ENCODE measurements at regions not wholly inside any gene's neighbourhood (a gene's known extent, or its start where the extent isn't known, plus 50 kb on each side); places are given as distances from the start of the nearest gene placed in this dataset.

DNA sequence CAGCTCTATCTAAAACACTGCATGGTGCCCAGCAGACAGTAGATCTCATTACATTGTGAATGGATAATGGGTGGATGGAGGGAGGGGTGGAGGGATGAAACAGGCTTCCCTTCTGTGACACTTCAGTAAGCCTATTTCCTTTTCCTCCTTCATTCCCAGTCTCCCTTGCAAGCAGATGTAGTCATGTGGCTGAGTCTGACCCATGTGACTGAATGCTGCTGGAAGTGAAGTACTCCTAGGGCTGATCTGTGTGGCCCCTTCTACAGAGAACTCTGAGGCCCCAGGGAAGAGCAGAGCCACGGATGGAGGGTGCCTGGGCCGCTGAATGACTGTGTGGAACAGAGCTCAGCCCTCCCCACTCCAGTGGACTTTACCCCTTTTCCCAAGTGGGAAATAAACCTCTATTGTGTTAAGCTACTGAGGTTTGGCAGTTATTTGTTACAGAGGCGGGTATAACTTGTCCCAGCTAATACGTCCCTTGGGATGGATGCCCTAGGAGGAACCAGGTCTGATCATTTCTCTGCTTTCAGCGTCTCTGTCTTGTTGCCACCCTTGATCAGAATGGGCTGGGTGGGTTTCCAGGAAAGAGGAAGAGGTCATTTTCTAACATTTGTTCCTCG, 176.1 kb upstream of the MVB12B start:
- in situ Hi-C loops (cut with MboI; ENCODE audit: low pct_unique_long_range_greater_than_20kb, low sequenced_read_pairs, unreplicated experiment) = no loop called here
- TF ChIP-seq, protein P1, sequence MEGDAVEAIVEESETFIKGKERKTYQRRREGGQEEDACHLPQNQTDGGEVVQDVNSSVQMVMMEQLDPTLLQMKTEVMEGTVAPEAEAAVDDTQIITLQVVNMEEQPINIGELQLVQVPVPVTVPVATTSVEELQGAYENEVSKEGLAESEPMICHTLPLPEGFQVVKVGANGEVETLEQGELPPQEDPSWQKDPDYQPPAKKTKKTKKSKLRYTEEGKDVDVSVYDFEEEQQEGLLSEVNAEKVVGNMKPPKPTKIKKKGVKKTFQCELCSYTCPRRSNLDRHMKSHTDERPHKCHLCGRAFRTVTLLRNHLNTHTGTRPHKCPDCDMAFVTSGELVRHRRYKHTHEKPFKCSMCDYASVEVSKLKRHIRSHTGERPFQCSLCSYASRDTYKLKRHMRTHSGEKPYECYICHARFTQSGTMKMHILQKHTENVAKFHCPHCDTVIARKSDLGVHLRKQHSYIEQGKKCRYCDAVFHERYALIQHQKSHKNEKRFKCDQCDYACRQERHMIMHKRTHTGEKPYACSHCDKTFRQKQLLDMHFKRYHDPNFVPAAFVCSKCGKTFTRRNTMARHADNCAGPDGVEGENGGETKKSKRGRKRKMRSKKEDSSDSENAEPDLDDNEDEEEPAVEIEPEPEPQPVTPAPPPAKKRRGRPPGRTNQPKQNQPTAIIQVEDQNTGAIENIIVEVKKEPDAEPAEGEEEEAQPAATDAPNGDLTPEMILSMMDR (IDR thresholded peaks at IDR 0.05; ENCODE audit: extremely low read depth, insufficient read depth, missing control alignments) = no peak
- no peak for DNase-seq (ENCODE audit: low spot score)

DNA sequence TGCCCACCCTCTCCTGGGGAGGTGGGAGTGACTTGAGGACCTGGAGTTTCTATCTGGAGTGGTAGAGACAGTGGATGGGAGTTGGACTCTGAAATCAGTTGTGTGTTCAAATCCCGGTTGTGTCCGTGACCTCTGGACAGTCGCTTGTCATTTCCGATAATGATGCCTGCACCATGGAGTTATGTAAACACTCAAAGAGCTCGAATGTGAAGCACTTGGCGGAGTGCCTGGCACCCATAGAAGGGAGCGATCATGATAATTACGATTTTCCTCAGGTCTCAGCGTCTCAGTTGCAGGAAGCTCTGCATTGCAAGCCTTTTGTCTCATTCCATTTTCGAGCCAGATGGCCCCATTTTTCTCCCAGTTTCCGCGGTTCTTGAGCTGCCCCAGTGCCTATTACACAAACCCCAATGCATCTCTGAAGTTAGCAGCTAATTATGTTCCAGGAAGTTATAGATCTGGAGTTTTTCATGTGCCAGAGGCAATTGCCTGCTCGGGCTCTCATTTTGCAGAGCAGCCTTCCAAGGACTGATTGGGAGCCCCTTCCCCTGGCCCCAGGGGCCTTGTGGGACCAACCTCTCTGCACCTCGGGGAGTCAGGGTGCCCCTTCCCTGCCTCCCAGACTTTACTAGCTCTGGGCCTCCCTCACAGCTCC, 175.5 kb upstream of the MVB12B start:
- no peak for DNase-seq (ENCODE audit: low spot score)
- TF ChIP-seq, protein P1 (IDR thresholded peaks at IDR 0.05; ENCODE audit: extremely low read depth, insufficient read depth, missing control alignments) = no peak
- in situ Hi-C loops (cut with MboI; ENCODE audit: low pct_unique_long_range_greater_than_20kb, low sequenced_read_pairs, unreplicated experiment) = no loop called here

DNA sequence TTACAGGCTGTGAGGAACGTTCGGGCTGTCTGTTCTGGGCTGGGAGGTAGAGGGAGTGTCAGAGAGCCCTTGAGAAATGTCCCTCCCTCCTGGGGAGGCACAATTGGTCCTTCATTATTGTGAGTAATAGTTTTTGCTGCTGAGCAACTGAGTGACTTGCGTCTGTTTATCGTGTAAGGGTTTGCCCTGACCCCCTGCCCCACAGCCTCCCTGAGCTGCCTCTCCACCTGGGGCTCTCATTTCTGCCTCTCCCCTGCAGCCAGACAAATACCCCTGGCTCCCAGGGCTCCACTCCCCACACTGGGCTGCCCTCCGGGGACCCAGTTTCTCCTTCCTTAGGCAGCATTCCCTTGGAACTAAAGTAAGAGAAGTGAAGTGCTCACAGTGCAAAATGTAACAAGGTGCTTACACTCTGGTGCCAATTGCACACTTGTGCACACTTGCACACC, 174.9 kb upstream of the MVB12B start:
- in situ Hi-C loops (cut with MboI; ENCODE audit: low pct_unique_long_range_greater_than_20kb, low sequenced_read_pairs, unreplicated experiment) = no loop called here

DNA sequence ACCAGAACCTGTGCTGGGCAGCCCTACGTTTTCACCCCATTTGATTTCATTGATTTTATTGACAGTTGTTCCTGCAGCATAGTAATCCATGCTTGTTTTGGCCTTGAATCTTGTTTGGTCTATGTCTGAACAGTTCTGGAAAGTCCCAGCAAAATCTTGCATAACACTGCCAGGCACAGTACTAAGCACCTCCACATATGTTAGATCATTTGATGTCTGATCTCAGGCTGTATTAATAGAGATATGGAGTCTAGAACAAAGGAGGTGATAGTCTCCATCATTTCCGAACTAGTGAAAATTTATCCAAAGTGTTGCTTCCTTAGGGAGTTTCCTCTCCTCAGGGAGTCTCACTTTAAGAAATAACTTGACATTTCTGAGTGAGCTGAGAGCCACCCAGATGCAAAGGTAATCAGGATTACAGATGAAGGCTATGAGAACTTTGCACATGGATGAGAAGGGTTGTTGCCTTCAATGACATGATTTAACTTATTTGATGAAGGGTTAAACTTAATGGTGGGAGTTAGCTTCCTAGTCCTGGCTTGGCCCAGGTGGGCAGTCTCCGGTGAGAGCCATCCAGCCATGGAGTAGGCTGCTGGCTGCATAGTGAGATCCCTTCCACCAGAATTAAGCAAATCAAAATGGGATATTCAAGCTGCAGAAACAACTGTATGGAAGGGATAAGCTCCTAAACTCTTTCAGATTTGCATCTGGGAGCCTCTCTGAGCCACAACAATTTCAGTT, 173.8 kb upstream of the MVB12B start:
- in situ Hi-C loops (cut with MboI; ENCODE audit: low pct_unique_long_range_greater_than_20kb, low sequenced_read_pairs, unreplicated experiment) = no loop called here
- TF ChIP-seq, protein P1 (IDR thresholded peaks at IDR 0.05; ENCODE audit: extremely low read depth, insufficient read depth, missing control alignments) = no peak

More for the DNA sequence above, 174.9 kb upstream of the MVB12B start:
- TF ChIP-seq, protein P1 (IDR thresholded peaks at IDR 0.05; ENCODE audit: extremely low read depth, insufficient read depth, missing control alignments) = no peak
- DNase-seq (ENCODE audit: low spot score) = no peak

DNA sequence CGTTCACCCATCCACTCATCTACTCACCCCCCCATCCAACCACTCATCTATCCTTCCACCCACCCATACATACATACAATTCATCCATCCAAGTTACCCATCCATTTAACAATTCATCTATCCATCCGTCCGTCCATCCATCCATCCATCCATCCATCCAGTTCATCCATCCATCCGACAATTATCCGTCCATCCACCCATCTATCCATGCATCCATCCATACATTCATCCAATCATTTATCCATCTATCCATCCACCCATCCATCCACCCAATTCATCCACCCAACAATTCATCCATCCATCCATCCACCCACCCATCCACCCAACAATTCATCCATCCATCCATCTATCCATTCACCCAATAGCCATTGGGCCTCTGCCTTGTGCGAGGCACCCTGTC, 173.2 kb upstream of the MVB12B start:
- in situ Hi-C loops (cut with MboI; ENCODE audit: low pct_unique_long_range_greater_than_20kb, low sequenced_read_pairs, unreplicated experiment) = no loop called here
- TF ChIP-seq, protein P1 (IDR thresholded peaks at IDR 0.05; ENCODE audit: extremely low read depth, insufficient read depth, missing control alignments) = no peak
- no peak for DNase-seq (ENCODE audit: low spot score)

More for the DNA sequence above, 173.8 kb upstream of the MVB12B start:
- DNase-seq (ENCODE audit: low spot score) = peak; percentile 2

DNA sequence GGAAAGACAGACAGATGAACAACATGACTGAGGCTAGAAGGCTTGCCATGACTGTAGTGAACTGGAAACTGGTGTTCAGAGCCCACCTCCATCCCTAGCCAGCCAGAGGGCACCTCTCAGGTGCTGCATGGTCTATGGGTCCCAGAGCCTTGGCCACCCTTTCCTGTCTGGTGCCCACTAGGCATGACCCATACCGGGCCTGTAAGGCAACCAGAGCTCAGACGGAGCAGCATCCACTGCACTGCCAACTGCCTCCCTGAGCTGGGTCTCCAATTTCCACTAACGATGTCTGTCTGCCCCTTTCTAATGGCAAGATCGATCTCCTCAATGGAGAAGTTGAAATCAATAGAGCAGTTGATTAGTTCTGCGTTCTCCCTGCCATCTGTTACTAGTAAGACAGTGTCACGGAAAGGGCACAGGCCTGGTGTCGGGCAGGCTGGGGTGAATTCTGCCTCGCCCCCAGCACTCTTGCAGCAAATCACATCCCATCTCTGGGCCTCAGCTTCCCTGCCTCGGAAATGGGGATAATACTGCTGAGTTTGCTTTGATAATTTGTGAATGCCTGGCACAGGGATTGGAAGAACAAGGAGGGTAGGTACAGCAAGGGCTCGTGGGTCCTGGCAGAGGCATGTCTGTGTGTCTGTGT, 172.3 kb upstream of the MVB12B start:
- TF ChIP-seq, protein P1 (IDR thresholded peaks at IDR 0.05; ENCODE audit: extremely low read depth, insufficient read depth, missing control alignments) = no peak
- in situ Hi-C loops (cut with MboI; ENCODE audit: low pct_unique_long_range_greater_than_20kb, low sequenced_read_pairs, unreplicated experiment) = no loop called here

More for the DNA sequence above, 172.3 kb upstream of the MVB12B start:
- no peak for DNase-seq (ENCODE audit: low spot score)
